ENCODE measurements at regions not wholly inside any gene's neighbourhood (a gene's known extent, or its start where the extent isn't known, plus 50 kb on each side); places are given as distances from the start of the nearest gene placed in this dataset.
"Not testable (repeated sequence)": the region's sequence is repeated elsewhere in the genome, so short reads cannot be mapped to it uniquely, and the experiment has no call there.

DNA sequence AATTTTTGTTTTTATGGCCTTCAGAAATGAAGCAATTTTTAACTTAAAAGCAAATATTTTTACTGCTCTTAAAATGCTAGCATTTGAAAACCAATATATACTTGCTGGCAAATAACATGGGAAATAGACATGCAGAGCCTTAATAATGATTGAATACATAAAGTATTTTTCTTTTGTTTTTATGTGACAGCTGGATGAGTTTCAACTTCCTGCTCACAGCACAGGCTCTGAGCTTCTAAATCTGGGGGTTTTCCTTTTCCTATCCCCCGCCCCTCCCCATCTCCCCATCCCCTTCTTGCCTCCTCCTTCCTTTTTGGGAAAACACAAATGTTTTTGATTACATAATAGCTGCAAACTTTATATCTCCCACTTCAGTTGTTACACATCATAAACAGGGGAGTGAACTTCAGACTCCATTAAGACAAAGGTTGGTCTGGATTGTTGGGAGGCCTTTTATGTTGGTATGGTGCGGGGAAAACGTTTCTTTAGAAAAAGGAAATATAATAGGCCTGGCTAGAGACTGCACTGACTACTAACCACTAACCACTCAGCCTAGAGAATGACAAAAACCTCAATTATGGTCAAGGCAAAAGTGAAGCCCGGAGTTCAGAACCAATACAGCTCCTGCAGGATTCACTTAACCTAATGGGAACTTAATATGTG is 116.1 kb upstream of the GORAB start:
- no peaks in the 10 kb centered on the region for H3K27me3 ChIP-seq (ENCODE audit: control insufficient read depth, insufficient read depth, low read length)
- TF ChIP-seq CTCF (IDR thresholded peaks at IDR 0.05; ENCODE audit: insufficient read depth, low read length, poor library complexity, severe bottlenecking) = no peak
- no peak for DNase-seq (ENCODE audit: low read depth)

DNA sequence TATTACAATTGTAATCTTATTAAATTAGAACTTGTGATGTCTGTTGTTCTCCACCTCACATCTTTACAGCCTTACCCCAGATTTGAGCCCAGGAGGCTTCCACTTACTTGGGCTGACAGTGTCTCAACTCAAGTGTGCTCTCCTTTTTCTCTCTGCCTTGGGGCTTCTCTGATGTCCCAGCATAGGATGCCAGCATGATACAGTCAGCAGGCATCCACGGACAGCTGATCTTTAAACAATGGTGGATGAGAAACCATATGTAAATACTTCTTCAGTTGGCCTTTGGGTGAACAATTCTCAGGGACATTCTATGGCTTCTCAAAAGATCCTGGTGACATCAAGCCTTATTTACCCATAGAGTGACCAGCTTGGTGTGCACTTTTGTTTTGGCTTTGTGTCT is 107.6 kb upstream of the GORAB start:
- no peaks in the 10 kb centered on the region for H3K36me3 ChIP-seq (ENCODE audit: control insufficient read depth, insufficient read depth, low read length)
- no peaks in the 10 kb centered on the region for H3K27me3 ChIP-seq (ENCODE audit: control insufficient read depth, insufficient read depth, low read length)
- TF ChIP-seq CTCF (IDR thresholded peaks at IDR 0.05; ENCODE audit: insufficient read depth, low read length, poor library complexity, severe bottlenecking) = no peak
- H3K4me3 ChIP-seq (ENCODE audit: low read depth, low read length) = no peak overlapping the region
- DNase-seq (ENCODE audit: low read depth) = no peak

More for the DNA sequence above, 116.1 kb upstream of the GORAB start:
- Histone ChIP-seq H3K36me3 (ENCODE audit: control insufficient read depth, insufficient read depth, low read length) (no peaks in the 10 kb centered on the region), H3K4me3 (ENCODE audit: low read depth, low read length) (no peak overlapping the region)

GRCh38 chr1:170426596-170426995 is 105.4 kb upstream of the GORAB start:
- TF ChIP-seq CTCF (IDR thresholded peaks at IDR 0.05; ENCODE audit: insufficient read depth, low read length, poor library complexity, severe bottlenecking) = no peak
- no peak for DNase-seq (ENCODE audit: low read depth)
- Histone ChIP-seq H3K27me3 (ENCODE audit: control insufficient read depth, insufficient read depth, low read length) (no peaks in the 10 kb centered on the region), H3K4me3 (ENCODE audit: low read depth, low read length) (no peak overlapping the region), H3K36me3 (ENCODE audit: control insufficient read depth, insufficient read depth, low read length) (no peaks in the 10 kb centered on the region)

GRCh38 chr1:170427002-170427401 is 105.0 kb upstream of the GORAB start:
- not testable (repeated sequence) for H3K4me3 ChIP-seq (ENCODE audit: low read depth, low read length); H3K27me3 ChIP-seq (ENCODE audit: control insufficient read depth, insufficient read depth, low read length); DNase-seq (ENCODE audit: low read depth); H3K36me3 ChIP-seq (ENCODE audit: control insufficient read depth, insufficient read depth, low read length)

- H3K36me3 ChIP-seq (ENCODE audit: control insufficient read depth, insufficient read depth, low read length) = no peaks in the 10 kb centered on the region
- H3K4me3 ChIP-seq (ENCODE audit: low read depth, low read length) = no peak overlapping the region
- DNase-seq (ENCODE audit: low read depth) = no peak
- no peaks in the 10 kb centered on the region for H3K27me3 ChIP-seq (ENCODE audit: control insufficient read depth, insufficient read depth, low read length)
- TF ChIP-seq CTCF (IDR thresholded peaks at IDR 0.05; ENCODE audit: insufficient read depth, low read length, poor library complexity, severe bottlenecking) = no peak
Measured at GRCh38 chr1:170436928-170437327, 95.0 kb upstream of the GORAB start.

DNA sequence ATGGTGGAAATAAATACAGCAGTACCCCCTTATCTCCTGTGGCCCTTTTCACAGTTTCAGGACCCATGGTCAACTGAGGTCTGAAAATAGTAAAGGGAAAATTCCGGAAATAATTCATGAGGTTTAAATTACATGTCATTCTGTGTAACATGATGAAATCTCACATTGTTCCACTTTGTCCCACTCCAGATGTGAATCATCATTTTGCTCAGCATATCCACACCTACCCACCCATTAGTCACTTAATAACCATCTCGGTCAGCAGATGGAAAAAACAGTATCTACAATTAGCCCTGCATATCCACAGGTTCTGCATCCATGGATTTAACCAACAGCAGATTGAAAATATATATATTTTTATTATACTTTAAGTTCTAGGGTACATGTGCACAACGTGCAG is 86.9 kb upstream of the GORAB start:
- no peaks in the 10 kb centered on the region for H3K36me3 ChIP-seq (ENCODE audit: control insufficient read depth, insufficient read depth, low read length)
- H3K27me3 ChIP-seq (ENCODE audit: control insufficient read depth, insufficient read depth, low read length) = no peaks in the 10 kb centered on the region
- no peak for TF ChIP-seq CTCF (IDR thresholded peaks at IDR 0.05; ENCODE audit: insufficient read depth, low read length, poor library complexity, severe bottlenecking)
- H3K4me3 ChIP-seq (ENCODE audit: low read depth, low read length) = no peak overlapping the region
- DNase-seq (ENCODE audit: low read depth) = no peak
